HG03378 (cell line): ENCODE measurements at regions not wholly inside any gene's neighbourhood (a gene's known extent, or its start where the extent isn't known, plus 50 kb on each side); places are given as distances from the start of the nearest gene placed in this dataset.

Experiments used
- ATAC-seq: cut with Tn5 transposase; IDR thresholded peaks from one replicate; pipeline ENCODE4 v1.9.1; 2021; ENCODE audit warnings: mild to moderate bottlenecking, moderate library complexity; ENCODE audit not compliant: unreplicated experiment

GRCh38 chr19:29292153-29292552, 79.2 kb upstream of the UQCRFS1 start:
- no peak for ATAC-seq

GRCh38 chr19:29292562-29292961, 79.6 kb upstream of the UQCRFS1 start:
- ATAC-seq: no peak

- ATAC-seq: no peak
Observed at GRCh38 chr19:29293292-29293691, 80.3 kb upstream of the UQCRFS1 start.

- ATAC-seq: no peak
Observed at GRCh38 chr19:29293736-29294342, 80.9 kb upstream of the UQCRFS1 start.

- ATAC-seq: no peak
Observed at GRCh38 chr19:29294343-29294811, 81.4 kb upstream of the UQCRFS1 start.

- no peak for ATAC-seq
Observed at GRCh38 chr19:29295285-29295684, 82.3 kb upstream of the UQCRFS1 start.

- no peak for ATAC-seq
Observed at GRCh38 chr19:29297381-29297780, 84.4 kb upstream of the UQCRFS1 start.

GRCh38 chr19:29299416-29300380, 86.7 kb upstream of the UQCRFS1 start:
- ATAC-seq: no peak

GRCh38 chr19:29302002-29302928, 89.3 kb upstream of the UQCRFS1 start:
- no peak for ATAC-seq

GRCh38 chr19:29303069-29303718, 90.2 kb upstream of the UQCRFS1 start:
- ATAC-seq: no peak

- no peak for ATAC-seq
Observed at GRCh38 chr19:29303719-29304090, 90.8 kb upstream of the UQCRFS1 start.

- no peak for ATAC-seq
Observed at GRCh38 chr19:29305268-29305667, 92.3 kb upstream of the UQCRFS1 start.

GRCh38 chr19:29308977-29309590, 96.1 kb upstream of the UQCRFS1 start:
- ATAC-seq: no peak

GRCh38 chr19:29309637-29310036, 96.7 kb upstream of the UQCRFS1 start:
- ATAC-seq: no peak

GRCh38 chr19:29311191-29311790, 98.3 kb upstream of the UQCRFS1 start:
- ATAC-seq: no peak

GRCh38 chr19:29315556-29316190, 102.7 kb upstream of the UQCRFS1 start:
- no peak for ATAC-seq

- no peak for ATAC-seq
Observed at GRCh38 chr19:29318581-29318980, 105.6 kb upstream of the UQCRFS1 start.

GRCh38 chr19:29320086-29320485, 107.1 kb upstream of the UQCRFS1 start:
- no peak for ATAC-seq

GRCh38 chr19:29320618-29321017, 107.7 kb upstream of the UQCRFS1 start:
- no peak for ATAC-seq
